SK-N-SH (cell line): ENCODE measurements at regions not wholly inside any gene's neighbourhood (a gene's known extent, or its start where the extent isn't known, plus 50 kb on each side); places are given as distances from the start of the nearest gene placed in this dataset.

ENCODE experiments used
- CTCF ChIP-seq: fragments of 200-600 bp; sonication (generic); IDR thresholded peaks from 2 replicates; pipeline ENCODE4 v1.6.1; 2017; ENCODE audit warnings: antibody characterized with exemption, mild to moderate bottlenecking, moderate library complexity
- EP300 ChIP-seq, 2 experiments: IDR thresholded peaks; 2 replicates each; pipeline versions ENCODE4 v1.4.0 to v1.6.1; 2012; ENCODE audit warnings: borderline replicate concordance in 1 of 2, low read depth in 1 of 2, low read length in 1 of 2
- GABPA ChIP-seq: IDR thresholded peaks from 2 replicates; pipeline ENCODE4 v1.4.0; 2012; ENCODE audit warnings: low read depth, mild to moderate bottlenecking
- GATA2 ChIP-seq: sonication (generic); formaldehyde crosslinking; IDR thresholded peaks from 2 replicates; pipeline ENCODE4 v1.5.0; 2020; ENCODE audit warnings: mild to moderate bottlenecking, missing genetic modification reagents
- JUND ChIP-seq: IDR thresholded peaks from 2 replicates; pipeline ENCODE4 v1.4.0; 2012
- MAX ChIP-seq: IDR thresholded peaks from 2 replicates; pipeline ENCODE4 v1.4.0; 2012; ENCODE audit warnings: low read depth
- NRF1 ChIP-seq: IDR thresholded peaks from 2 replicates; pipeline ENCODE4 v1.6.1; 2012; ENCODE audit warnings: low read depth, mild to moderate bottlenecking, low read length
- POLR2AphosphoS5 ChIP-seq: IDR thresholded peaks from 2 replicates; pipeline ENCODE4 v1.6.1; 2012; ENCODE audit warnings: low read depth, low read length
- RAD21 ChIP-seq: IDR thresholded peaks from 2 replicates; pipeline ENCODE4 v1.6.1; 2012; ENCODE audit warnings: mild to moderate bottlenecking, low read length

GRCh38 chrX:124925681-124926080 lies 394.0 kb upstream of the TEX13C start:
- TF ChIP-seq MAX: no peak
- TF ChIP-seq JUND: no peak
- TF ChIP-seq CTCF: no peak
- TF ChIP-seq POLR2AphosphoS5: no peak
- TF ChIP-seq EP300 (IDR thresholded peaks at IDR 0.05; ENCODE audit: borderline replicate concordance in 1 of 2, low read depth in 1 of 2, low read length in 1 of 2): no peak
- no peak for TF ChIP-seq RAD21
- no peak for TF ChIP-seq NRF1
- no peak for TF ChIP-seq GATA2
- no peak for TF ChIP-seq GABPA
